KBM-7 (cell line): ENCODE measurements at regions not wholly inside any gene's neighbourhood (a gene's known extent, or its start where the extent isn't known, plus 50 kb on each side); places are given as distances from the start of the nearest gene placed in this dataset.
"Not testable (repeated sequence)": the region's sequence is repeated elsewhere in the genome, so short reads cannot be mapped to it uniquely, and the experiment has no call there.

Source experiments
- DNase-seq: peaks from one replicate; pipeline ENCODE4 v3.0.0-alpha.2; 2015
- in situ Hi-C: fragments of 300-500 bp; cut with MboI; formaldehyde crosslinking; loops from 2 replicates; pipeline ENCODE4 v1.14.3; 2020; ENCODE audit warnings: low sequenced_read_pairs, low pct_unique_long_range_greater_than_20kb, mixed read lengths

GRCh38 chr10:130515670-130516069 is 379.5 kb downstream of the GLRX3 start:
- in situ Hi-C loops: no loop called here
- DNase-seq: no peak

- in situ Hi-C loops: no loop called here
- DNase-seq: no peak
Observed at GRCh38 chr10:130516141-130516735, 380.0 kb downstream of the GLRX3 start.

- DNase-seq, in situ Hi-C loops: not testable (repeated sequence)
Observed at GRCh38 chr10:130518921-130519320, 382.7 kb downstream of the GLRX3 start.

- DNase-seq: no peak
- in situ Hi-C loops: no loop called here
Observed at GRCh38 chr10:130519791-130520190, 383.6 kb downstream of the GLRX3 start.

- in situ Hi-C loops: no loop called here
- no peak for DNase-seq
Observed at GRCh38 chr10:130531312-130531711, 395.1 kb downstream of the GLRX3 start.

GRCh38 chr10:130541090-130541489 is 404.9 kb downstream of the GLRX3 start:
- in situ Hi-C loops: no loop called here
- no peak for DNase-seq

GRCh38 chr10:130542761-130543160 is 406.6 kb downstream of the GLRX3 start:
- in situ Hi-C loops: no loop called here
- DNase-seq: no peak

GRCh38 chr10:130543794-130544193 is 407.6 kb downstream of the GLRX3 start:
- in situ Hi-C loops: no loop called here
- DNase-seq: no peak

- DNase-seq: no peak
- in situ Hi-C loops: no loop called here
Observed at GRCh38 chr10:130545122-130545521, 408.9 kb downstream of the GLRX3 start.

GRCh38 chr10:130545697-130546096 is 409.5 kb downstream of the GLRX3 start:
- no peak for DNase-seq
- in situ Hi-C loops: no loop called here

GRCh38 chr10:130546841-130547240 is 410.6 kb downstream of the GLRX3 start:
- in situ Hi-C loops: no loop called here
- no peak for DNase-seq

GRCh38 chr10:130547368-130547767 is 411.2 kb downstream of the GLRX3 start:
- in situ Hi-C loops: no loop called here
- DNase-seq: no peak

- DNase-seq: no peak
- in situ Hi-C loops: no loop called here
Observed at GRCh38 chr10:130550952-130551674, 414.9 kb downstream of the GLRX3 start.

GRCh38 chr10:130551676-130552075 is 415.5 kb downstream of the GLRX3 start:
- in situ Hi-C loops: no loop called here
- DNase-seq: no peak

GRCh38 chr10:130553826-130554225 is 417.6 kb downstream of the GLRX3 start:
- DNase-seq: no peak
- in situ Hi-C loops: no loop called here

GRCh38 chr10:130554701-130555410 is 418.7 kb downstream of the GLRX3 start:
- in situ Hi-C loops: no loop called here
- no peak for DNase-seq

GRCh38 chr10:130555411-130555750 is 419.2 kb downstream of the GLRX3 start:
- in situ Hi-C loops: no loop called here
- DNase-seq: no peak

GRCh38 chr10:130557181-130557845 is 421.1 kb downstream of the GLRX3 start:
- DNase-seq: no peak
- in situ Hi-C loops: no loop called here

- in situ Hi-C loops: no loop called here
- DNase-seq: no peak
Observed at GRCh38 chr10:130558746-130559546, 422.8 kb downstream of the GLRX3 start.
